ENCODE measurements at regions not wholly inside any gene's neighbourhood (a gene's known extent, or its start where the extent isn't known, plus 50 kb on each side); places are given as distances from the start of the nearest gene placed in this dataset.

DNA sequence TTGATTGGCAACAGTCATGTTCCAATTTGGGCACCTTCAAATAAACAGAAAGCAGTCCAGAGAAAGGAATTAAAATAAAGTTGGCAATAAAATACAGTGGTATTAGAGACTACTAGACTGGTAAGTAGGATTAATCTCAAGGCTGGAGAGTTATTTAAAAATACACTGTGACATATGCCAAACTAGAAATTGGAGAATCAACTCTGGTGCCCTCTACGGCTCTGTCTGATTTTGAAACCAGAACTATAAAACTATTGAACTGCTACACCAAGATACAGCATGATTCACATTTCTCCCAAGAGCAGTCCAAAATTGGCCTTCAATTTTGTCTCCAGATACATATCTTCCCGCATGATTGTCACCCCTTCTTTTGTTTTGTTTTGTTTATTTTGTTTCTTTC, 78.7 kb upstream of the FAM47B start:
- Histone ChIP-seq H3K27me3 (ENCODE audit: insufficient read depth, low read depth) (no peaks in the 10 kb centered on the region), H3K27ac (no peak overlapping the region), H2AFZ (no peak overlapping the region), H3K36me3 (ENCODE audit: low read depth) (no peaks in the 10 kb centered on the region), H4K20me1 (ENCODE audit: insufficient read depth) (no peaks in the 10 kb centered on the region), H3K4me1 (replicated peaks; ENCODE audit: insufficient read depth) (no peaks in the 10 kb centered on the region), H3K9me3 (ENCODE audit: insufficient read depth, low read depth) (no peaks in the 10 kb centered on the region), H3K4me3 (no peak overlapping the region), H3K79me2 (ENCODE audit: low read depth) (no peaks in the 10 kb centered on the region), H3F3A (ENCODE audit: insufficient read depth, low read depth) (no peaks in the 10 kb centered on the region), H3K4me2 (no peak overlapping the region), H3K9me2 (ENCODE audit: insufficient read depth) (no peaks in the 10 kb centered on the region)
- CTCF ChIA-PET, result no interaction called here
- no peak for DNase-seq
- TF ChIP-seq EZH2 (IDR thresholded peaks at IDR 0.05; ENCODE audit: low read depth), result no peak
- TF ChIP-seq, protein P1, sequence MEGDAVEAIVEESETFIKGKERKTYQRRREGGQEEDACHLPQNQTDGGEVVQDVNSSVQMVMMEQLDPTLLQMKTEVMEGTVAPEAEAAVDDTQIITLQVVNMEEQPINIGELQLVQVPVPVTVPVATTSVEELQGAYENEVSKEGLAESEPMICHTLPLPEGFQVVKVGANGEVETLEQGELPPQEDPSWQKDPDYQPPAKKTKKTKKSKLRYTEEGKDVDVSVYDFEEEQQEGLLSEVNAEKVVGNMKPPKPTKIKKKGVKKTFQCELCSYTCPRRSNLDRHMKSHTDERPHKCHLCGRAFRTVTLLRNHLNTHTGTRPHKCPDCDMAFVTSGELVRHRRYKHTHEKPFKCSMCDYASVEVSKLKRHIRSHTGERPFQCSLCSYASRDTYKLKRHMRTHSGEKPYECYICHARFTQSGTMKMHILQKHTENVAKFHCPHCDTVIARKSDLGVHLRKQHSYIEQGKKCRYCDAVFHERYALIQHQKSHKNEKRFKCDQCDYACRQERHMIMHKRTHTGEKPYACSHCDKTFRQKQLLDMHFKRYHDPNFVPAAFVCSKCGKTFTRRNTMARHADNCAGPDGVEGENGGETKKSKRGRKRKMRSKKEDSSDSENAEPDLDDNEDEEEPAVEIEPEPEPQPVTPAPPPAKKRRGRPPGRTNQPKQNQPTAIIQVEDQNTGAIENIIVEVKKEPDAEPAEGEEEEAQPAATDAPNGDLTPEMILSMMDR (conservative IDR thresholded peaks at IDR 0.05), result no peak
- intact Hi-C loops (cut with micrococcal nuclease; ENCODE audit: unreplicated experiment), result no loop called here
- no TSS peak for BruUV-seq (replicated peaks)
- POLR2A ChIA-PET (ENCODE audit: unreplicated experiment), result no interaction called here

DNA sequence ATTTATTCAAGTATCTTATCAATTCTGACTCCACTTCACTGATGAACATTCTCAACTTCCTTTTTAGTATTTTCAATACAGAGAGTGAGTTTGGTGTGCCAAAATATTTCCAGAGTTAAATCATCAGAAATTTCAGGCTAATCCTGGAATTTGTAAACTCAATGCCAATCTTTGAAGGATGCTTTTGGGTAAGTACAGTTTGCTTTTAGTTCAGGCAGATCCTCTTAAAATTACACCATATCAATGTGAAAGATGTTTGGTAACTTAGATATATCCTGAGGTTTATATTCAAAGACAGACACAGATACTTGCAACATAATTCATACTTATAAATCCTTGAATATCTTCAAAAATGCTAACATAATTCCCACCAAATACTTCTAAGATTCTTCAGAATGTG, 76.0 kb upstream of the FAM47B start:
- no peaks in the 10 kb centered on the region for H3K9me2 ChIP-seq (ENCODE audit: insufficient read depth)
- CTCF ChIA-PET, result no interaction called here
- no peak overlapping the region for H3K27ac ChIP-seq
- H3K36me3 ChIP-seq (ENCODE audit: low read depth), result no peaks in the 10 kb centered on the region
- H3K27me3 ChIP-seq (ENCODE audit: insufficient read depth, low read depth), result no peaks in the 10 kb centered on the region
- no peaks in the 10 kb centered on the region for H3F3A ChIP-seq (ENCODE audit: insufficient read depth, low read depth)
- H3K79me2 ChIP-seq (ENCODE audit: low read depth), result no peaks in the 10 kb centered on the region
- no TSS peak for BruUV-seq (replicated peaks)
- H3K4me1 ChIP-seq (replicated peaks; ENCODE audit: insufficient read depth), result no peaks in the 10 kb centered on the region
- intact Hi-C loops (cut with micrococcal nuclease; ENCODE audit: unreplicated experiment), result no loop called here
- no peaks in the 10 kb centered on the region for H4K20me1 ChIP-seq (ENCODE audit: insufficient read depth)
- POLR2A ChIA-PET (ENCODE audit: unreplicated experiment), result no interaction called here
- DNase-seq, result no peak
- H2AFZ ChIP-seq, result no peak overlapping the region
- H3K9me3 ChIP-seq (ENCODE audit: insufficient read depth, low read depth), result no peaks in the 10 kb centered on the region
- TF ChIP-seq, protein P1 (conservative IDR thresholded peaks at IDR 0.05), result no peak
- no peak for TF ChIP-seq EZH2 (IDR thresholded peaks at IDR 0.05; ENCODE audit: low read depth)
- H3K4me2 ChIP-seq, result no peak overlapping the region
- H3K4me3 ChIP-seq, result no peak overlapping the region

DNA sequence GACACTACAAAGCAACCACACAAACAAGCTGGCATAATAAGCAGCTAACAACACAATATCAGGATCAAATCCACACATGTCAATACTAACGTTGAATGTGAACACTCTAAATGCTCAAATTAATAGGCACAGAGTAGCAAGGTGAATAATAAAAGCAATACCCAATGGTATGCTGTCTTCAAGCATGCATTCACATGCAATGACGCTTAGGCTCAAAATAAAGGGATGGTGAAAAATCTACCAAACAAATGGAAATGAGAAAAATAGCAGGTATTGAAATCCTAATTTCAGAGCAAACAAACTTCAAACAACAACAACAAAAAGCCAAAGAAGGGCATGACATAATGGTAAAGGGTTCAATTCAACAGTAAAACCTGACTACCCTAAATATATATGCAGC, 74.0 kb upstream of the FAM47B start:
- H3K9me2 ChIP-seq (ENCODE audit: insufficient read depth), result no peaks in the 10 kb centered on the region
- intact Hi-C loops (cut with micrococcal nuclease; ENCODE audit: unreplicated experiment), result no loop called here
- H3K9me3 ChIP-seq (ENCODE audit: insufficient read depth, low read depth), result no peaks in the 10 kb centered on the region
- ChIA-PET CTCF (no interaction called here), POLR2A (ENCODE audit: unreplicated experiment) (no interaction called here)
- H3K4me1 ChIP-seq (replicated peaks; ENCODE audit: insufficient read depth), result no peaks in the 10 kb centered on the region
- H3K4me3 ChIP-seq, result no peak overlapping the region
- no peaks in the 10 kb centered on the region for H3K79me2 ChIP-seq (ENCODE audit: low read depth)
- no peak overlapping the region for H2AFZ ChIP-seq
- no peak overlapping the region for H3K27ac ChIP-seq
- no peaks in the 10 kb centered on the region for H4K20me1 ChIP-seq (ENCODE audit: insufficient read depth)
- no peaks in the 10 kb centered on the region for H3K36me3 ChIP-seq (ENCODE audit: low read depth)
- BruUV-seq (replicated peaks), result no TSS peak
- TF ChIP-seq, protein P1 (conservative IDR thresholded peaks at IDR 0.05), result no peak
- TF ChIP-seq EZH2 (IDR thresholded peaks at IDR 0.05; ENCODE audit: low read depth), result no peak
- no peak for DNase-seq
- no peak overlapping the region for H3K4me2 ChIP-seq
- H3K27me3 ChIP-seq (ENCODE audit: insufficient read depth, low read depth), result no peaks in the 10 kb centered on the region
- no peaks in the 10 kb centered on the region for H3F3A ChIP-seq (ENCODE audit: insufficient read depth, low read depth)
